GM13977 (cell line): ENCODE measurements at regions not wholly inside any gene's neighbourhood (a gene's known extent, or its start where the extent isn't known, plus 50 kb on each side); places are given as distances from the start of the nearest gene placed in this dataset.

Experiments
- DNase-seq: peaks from one replicate; pipeline ENCODE4 v3.0.0; 2012; ENCODE audit warnings: low spot score
- in situ Hi-C: fragments of 300-500 bp; cut with MboI; formaldehyde crosslinking; loops from one replicate; pipeline ENCODE4 v1.12.0; 2022; ENCODE audit warnings: low sequenced_read_pairs, low pct_unique_long_range_greater_than_20kb, mixed read lengths, inconsistent platforms; ENCODE audit not compliant: unreplicated experiment
- TF ChIP-seq, protein P1 (sequence below): IDR thresholded peaks from 2 replicates; pipeline ENCODE4 v1.5.1; 2012; ENCODE audit warnings: mild to moderate bottlenecking, control low read depth; ENCODE audit not compliant: insufficient read depth; ENCODE audit errors: extremely low read depth, missing control alignments

DNA sequence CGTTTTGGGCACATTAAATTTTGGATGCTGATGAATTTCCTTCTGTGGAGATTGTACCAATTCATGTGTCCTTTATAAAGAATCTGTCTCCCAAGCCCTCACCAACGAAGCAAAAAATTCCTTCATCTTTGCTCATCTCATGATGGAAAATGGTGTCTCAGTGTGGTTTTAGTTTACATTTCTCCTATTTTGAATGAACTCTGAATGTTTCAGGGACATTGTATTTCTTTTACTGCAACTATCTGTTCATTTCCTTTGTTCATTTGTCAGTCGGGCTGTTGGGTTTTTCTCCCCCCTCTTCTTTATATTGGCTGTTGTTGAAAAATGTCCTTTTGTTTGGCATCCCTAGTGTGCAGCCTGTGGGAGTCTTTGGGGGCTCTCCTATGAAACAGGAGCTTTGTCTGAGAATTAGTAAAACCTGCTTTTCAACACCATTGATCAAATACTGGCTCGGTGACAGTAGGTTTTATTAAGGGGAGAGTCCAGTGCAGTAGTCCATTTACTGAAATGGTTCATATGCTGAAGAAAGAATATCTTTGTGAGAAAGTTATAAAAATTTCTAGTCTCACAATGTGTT, 91.3 kb upstream of the C1QTNF9B start:
- DNase-seq: no peak
- in situ Hi-C loops: no loop called here
- TF ChIP-seq, protein P1, sequence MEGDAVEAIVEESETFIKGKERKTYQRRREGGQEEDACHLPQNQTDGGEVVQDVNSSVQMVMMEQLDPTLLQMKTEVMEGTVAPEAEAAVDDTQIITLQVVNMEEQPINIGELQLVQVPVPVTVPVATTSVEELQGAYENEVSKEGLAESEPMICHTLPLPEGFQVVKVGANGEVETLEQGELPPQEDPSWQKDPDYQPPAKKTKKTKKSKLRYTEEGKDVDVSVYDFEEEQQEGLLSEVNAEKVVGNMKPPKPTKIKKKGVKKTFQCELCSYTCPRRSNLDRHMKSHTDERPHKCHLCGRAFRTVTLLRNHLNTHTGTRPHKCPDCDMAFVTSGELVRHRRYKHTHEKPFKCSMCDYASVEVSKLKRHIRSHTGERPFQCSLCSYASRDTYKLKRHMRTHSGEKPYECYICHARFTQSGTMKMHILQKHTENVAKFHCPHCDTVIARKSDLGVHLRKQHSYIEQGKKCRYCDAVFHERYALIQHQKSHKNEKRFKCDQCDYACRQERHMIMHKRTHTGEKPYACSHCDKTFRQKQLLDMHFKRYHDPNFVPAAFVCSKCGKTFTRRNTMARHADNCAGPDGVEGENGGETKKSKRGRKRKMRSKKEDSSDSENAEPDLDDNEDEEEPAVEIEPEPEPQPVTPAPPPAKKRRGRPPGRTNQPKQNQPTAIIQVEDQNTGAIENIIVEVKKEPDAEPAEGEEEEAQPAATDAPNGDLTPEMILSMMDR: no peak

DNA sequence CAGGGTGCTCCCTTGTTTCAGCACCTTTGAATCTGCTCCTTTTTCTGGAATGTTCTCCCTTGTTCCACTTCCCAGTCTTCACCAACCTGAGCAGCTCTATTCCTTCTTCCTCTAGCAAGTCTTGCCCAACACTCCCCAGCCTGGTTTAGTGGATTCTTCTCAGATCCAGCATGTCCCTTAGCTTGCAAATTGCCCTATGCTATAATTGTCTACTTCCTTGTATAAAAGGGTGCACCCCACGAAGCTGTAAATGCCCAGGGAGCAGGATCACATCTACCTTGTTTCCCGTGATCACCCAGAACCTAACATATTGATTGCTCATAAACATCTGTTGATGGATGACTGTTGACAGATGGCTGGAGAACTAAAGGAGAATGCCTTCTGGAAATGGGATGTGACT, 93.2 kb upstream of the C1QTNF9B start:
- no peak for DNase-seq
- TF ChIP-seq, protein P1: no peak
- in situ Hi-C loops: no loop called here

DNA sequence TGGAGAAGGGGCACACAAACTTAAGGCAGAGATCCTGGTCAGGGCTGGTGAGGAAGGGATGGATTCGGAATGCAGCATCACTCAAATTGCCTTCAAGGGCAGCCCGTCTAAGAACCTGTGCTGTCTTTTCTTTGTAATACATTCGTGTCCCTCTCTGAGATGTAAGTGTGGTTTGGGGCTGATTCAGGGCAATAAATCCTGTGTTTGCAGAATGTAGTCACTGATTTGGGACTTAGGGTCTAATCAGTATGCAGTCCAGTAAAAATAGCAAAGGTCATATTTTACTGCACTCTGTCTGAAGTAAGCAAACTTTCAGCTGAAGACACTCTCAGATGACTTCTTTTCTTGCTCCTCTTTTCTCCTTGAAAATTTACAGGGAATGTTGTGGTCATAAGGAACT, 93.8 kb upstream of the C1QTNF9B start:
- TF ChIP-seq, protein P1: no peak
- DNase-seq: no peak
- in situ Hi-C loops: no loop called here

DNA sequence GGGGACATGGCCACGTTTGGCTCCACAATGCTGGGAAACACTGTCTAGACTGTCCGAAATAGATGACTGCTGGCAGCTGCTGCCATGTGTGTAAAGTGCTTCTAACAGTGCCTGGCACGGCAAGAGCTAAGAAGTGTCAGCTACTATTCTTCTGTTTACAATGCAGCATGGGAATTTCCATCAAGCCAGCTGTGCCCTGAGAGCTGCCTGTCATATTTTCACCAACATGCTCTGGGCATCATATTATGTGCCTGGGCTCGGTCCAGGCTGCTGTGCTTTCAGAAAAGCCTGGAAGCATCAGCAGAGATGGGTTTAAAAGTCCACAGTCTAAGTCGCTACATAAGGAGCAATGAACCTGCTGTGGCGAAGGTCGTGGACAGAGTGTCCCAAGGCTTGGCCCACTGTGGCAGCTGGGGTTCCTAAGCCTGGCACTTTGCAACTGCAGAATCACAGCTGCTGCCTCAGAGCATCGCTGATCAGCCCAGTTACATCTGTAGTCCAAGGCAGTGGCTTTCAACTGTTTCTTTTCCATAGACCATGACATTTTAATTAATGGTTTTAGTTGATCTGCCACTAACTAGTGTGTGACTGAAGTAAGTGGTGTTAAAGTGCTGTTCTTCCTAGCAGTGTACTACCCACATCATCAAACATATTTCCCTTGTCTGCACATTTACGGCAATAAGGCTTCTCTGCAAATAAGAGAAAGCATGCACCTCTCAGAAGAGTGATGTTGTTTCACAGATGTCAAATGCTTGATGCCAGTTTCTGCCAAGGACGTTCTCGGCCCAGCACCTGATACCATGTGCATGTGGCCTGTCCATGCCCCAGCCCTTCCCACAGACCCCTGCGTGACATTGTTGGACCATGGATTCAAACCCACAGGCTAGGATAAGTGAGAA, 95.7 kb upstream of the C1QTNF9B start:
- TF ChIP-seq, protein P1: no peak
- in situ Hi-C loops: no loop called here
- no peak for DNase-seq

DNA sequence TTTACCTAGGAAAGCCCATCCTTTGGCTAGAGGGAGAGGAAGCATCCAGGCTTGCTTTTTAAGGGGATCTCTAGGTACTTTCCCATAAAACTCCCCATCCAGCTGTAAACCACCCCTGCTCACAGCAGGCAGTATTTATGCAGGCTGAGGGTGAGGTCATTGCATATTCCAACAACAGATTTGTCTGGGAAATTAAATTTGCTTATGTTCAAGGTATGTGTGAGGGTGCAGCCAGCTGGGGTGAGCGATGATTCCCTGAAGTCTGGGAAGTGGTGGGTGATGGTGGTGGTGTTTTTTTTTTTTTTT, 96.3 kb upstream of the C1QTNF9B start:
- in situ Hi-C loops: no loop called here
- DNase-seq: no peak
- TF ChIP-seq, protein P1: no peak

DNA sequence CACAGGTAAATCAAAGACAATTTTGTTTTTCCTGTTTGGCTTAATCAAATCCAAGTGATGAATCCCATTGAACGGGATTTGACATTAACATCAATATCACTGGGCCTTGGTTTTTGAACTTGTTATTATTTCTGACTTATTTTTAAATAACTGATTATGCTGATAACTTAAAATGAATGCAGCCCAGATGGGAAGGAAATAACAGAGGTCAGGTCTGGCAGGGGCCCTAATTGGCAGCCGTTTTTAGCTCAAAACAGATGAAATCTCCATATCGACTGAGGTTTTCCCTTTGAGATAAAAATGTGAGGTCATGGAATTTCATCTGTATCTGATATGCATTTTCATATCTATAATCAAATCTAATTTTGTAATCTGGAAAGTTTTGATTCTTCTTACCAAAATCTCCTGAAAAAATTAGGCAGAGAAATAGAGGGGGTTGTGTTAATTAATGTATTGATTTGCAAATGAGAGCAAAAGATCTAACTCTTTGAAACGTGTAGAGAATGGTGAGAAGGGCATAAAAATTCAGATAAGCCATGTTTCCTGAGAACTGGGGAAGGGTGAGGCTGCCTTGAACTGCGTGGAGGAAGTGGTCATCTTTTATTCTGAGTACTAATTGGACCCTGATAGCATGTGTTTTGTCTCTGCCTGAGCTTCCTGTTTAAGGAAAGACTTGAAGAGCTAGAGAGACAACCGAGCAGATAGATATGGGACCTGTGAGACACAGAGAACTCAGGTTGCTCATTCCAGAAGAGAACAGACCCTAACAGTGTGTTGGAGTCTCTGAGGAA, 98.2 kb upstream of the C1QTNF9B start:
- no peak for DNase-seq
- TF ChIP-seq, protein P1: no peak
- in situ Hi-C loops: no loop called here
